HEK293 (cell line): ENCODE measurements at regions not wholly inside any gene's neighbourhood (a gene's known extent, or its start where the extent isn't known, plus 50 kb on each side); places are given as distances from the start of the nearest gene placed in this dataset.

Experiments used
- CTCF ChIA-PET: fragments of 350-600 bp; formaldehyde crosslinking; extraction: SDS; loops from one replicate; lab custom pipeline; 2021; ENCODE audit warnings: antibody characterized with exemption; lab: Yijun Ruan, JAX
- POLR2A ChIA-PET: fragments of 300-600 bp; formaldehyde crosslinking; extraction: SDS; loops from one replicate; lab custom pipeline; 2020; ENCODE audit warnings: antibody characterized with exemption, inconsistent platforms; lab: Yijun Ruan, JAX
- H3K27ac ChIP-seq: fragments of 200-500 bp; sonication (Bioruptor generic); 2 replicates; pipeline ENCODE4 v1.5.1; 2014; ENCODE audit warnings: low read depth, low read length, control low read depth, inconsistent platforms; ENCODE audit errors: extremely low read depth
- H3K36me3 ChIP-seq, 2 experiments: fragments of 200-500 bp in 1 of 2; sonication (Bioruptor generic) in 1 of 2; 1 replicate in 1 of 2; 2 replicates in 1 of 2; pipeline ENCODE4 v1.5.1; 2014 to 2017; ENCODE audit warnings: inconsistent platforms in 2 of 2, low read length in 2 of 2; ENCODE audit not compliant: control insufficient read depth in 2 of 2, insufficient read depth in 1 of 2
- H3K4me1 ChIP-seq: fragments of 200-500 bp; sonication (Bioruptor generic); 2 replicates; pipeline ENCODE4 v1.5.1; 2014; ENCODE audit warnings: mild to moderate bottlenecking, low read length, inconsistent platforms; ENCODE audit not compliant: control insufficient read depth, insufficient read depth
- H3K4me3 ChIP-seq: 2 replicates; pipeline ENCODE4 v1.5.1; 2011; ENCODE audit warnings: low read depth, mild to moderate bottlenecking, control low read depth, low read length, moderate library complexity
- H3K9me3 ChIP-seq: fragments of 200-500 bp; sonication (Bioruptor generic); 2 replicates; pipeline ENCODE4 v1.5.1; 2014; ENCODE audit warnings: low read depth, low read length, inconsistent platforms; ENCODE audit not compliant: control insufficient read depth, insufficient read depth
- CTCF ChIP-seq: fragments of 450-650 bp; formaldehyde crosslinking; IDR thresholded peaks from 2 replicates; pipeline ENCODE4 v1.5.1; 2016; ENCODE audit warnings: missing biosample characterization, missing genetic modification characterization
- EGR2 ChIP-seq: fragments of 450-650 bp; formaldehyde crosslinking; IDR thresholded peaks from 2 replicates; pipeline ENCODE4 v1.5.1; 2016; ENCODE audit warnings: low read depth, missing biosample characterization, missing genetic modification characterization
- ELK4 ChIP-seq: IDR thresholded peaks from 2 replicates; pipeline ENCODE4 v1.6.1; 2011; ENCODE audit warnings: mild to moderate bottlenecking, low read depth, low read length, borderline replicate concordance
- KLF16 ChIP-seq: fragments of 450-650 bp; formaldehyde crosslinking; IDR thresholded peaks from 2 replicates; pipeline ENCODE4 v1.5.1; 2017; ENCODE audit warnings: missing biosample characterization, missing genetic modification characterization
- RBAK ChIP-seq: fragments of 450-650 bp; formaldehyde crosslinking; IDR thresholded peaks from 2 replicates; pipeline ENCODE4 v1.5.1; 2016; ENCODE audit warnings: missing biosample characterization, missing genetic modification characterization
- TRIM28 ChIP-seq: IDR thresholded peaks from 2 replicates; pipeline ENCODE4 v1.6.1; 2011; ENCODE audit warnings: low read length, control low read depth, borderline replicate concordance
- ZBTB11 ChIP-seq: fragments of 450-650 bp; formaldehyde crosslinking; conservative IDR thresholded peaks from 2 replicates; pipeline ENCODE4 v1.5.1; 2016; ENCODE audit warnings: low read depth, missing biosample characterization, missing genetic modification characterization
- ZEB2 ChIP-seq: fragments of 450-650 bp; formaldehyde crosslinking; IDR thresholded peaks from 2 replicates; pipeline ENCODE4 v1.5.1; 2016; ENCODE audit warnings: missing biosample characterization, missing genetic modification characterization
- ZNF138 ChIP-seq: fragments of 450-650 bp; formaldehyde crosslinking; IDR thresholded peaks from 2 replicates; pipeline ENCODE4 v1.5.1; 2016; ENCODE audit warnings: missing biosample characterization, missing genetic modification characterization, borderline replicate concordance
- ZNF211 ChIP-seq: fragments of 450-650 bp; formaldehyde crosslinking; IDR thresholded peaks from 2 replicates; pipeline ENCODE4 v1.5.1; 2016; ENCODE audit warnings: low read depth, missing biosample characterization, missing genetic modification characterization
- ZNF362 ChIP-seq: fragments of 450-650 bp; formaldehyde crosslinking; IDR thresholded peaks from 2 replicates; pipeline ENCODE4 v1.5.1; 2016; ENCODE audit warnings: missing biosample characterization, missing genetic modification characterization
- ZNF37A ChIP-seq: fragments of 450-650 bp; IDR thresholded peaks from 2 replicates; pipeline ENCODE4 v1.5.1; 2018; ENCODE audit warnings: missing biosample characterization, missing genetic modification characterization
- ZNF394 ChIP-seq: fragments of 450-650 bp; formaldehyde crosslinking; IDR thresholded peaks from 2 replicates; pipeline ENCODE4 v1.5.1; 2016; ENCODE audit warnings: missing biosample characterization, missing genetic modification characterization, mild to moderate bottlenecking, moderate library complexity, borderline replicate concordance
- ZNF416 ChIP-seq: fragments of 450-650 bp; formaldehyde crosslinking; IDR thresholded peaks from 2 replicates; pipeline ENCODE4 v1.5.1; 2016; ENCODE audit warnings: missing biosample characterization, missing genetic modification characterization
- ZNF518A ChIP-seq: fragments of 450-650 bp; formaldehyde crosslinking; conservative IDR thresholded peaks from 2 replicates; pipeline ENCODE4 v1.5.1; 2016; ENCODE audit warnings: low read depth, missing biosample characterization, missing genetic modification characterization
- ZNF549 ChIP-seq: fragments of 450-650 bp; IDR thresholded peaks from 2 replicates; pipeline ENCODE4 v1.5.1; 2018; ENCODE audit warnings: missing biosample characterization, missing genetic modification characterization, mild to moderate bottlenecking, inconsistent platforms, moderate library complexity
- ZNF585B ChIP-seq: fragments of 450-650 bp; formaldehyde crosslinking; IDR thresholded peaks from 2 replicates; pipeline ENCODE4 v1.5.1; 2016; ENCODE audit warnings: missing biosample characterization, missing genetic modification characterization
- ZNF624 ChIP-seq: fragments of 450-650 bp; formaldehyde crosslinking; IDR thresholded peaks from 2 replicates; pipeline ENCODE4 v1.5.1; 2017; ENCODE audit warnings: missing biosample characterization, missing genetic modification characterization
- ZNF658 ChIP-seq: fragments of 450-650 bp; formaldehyde crosslinking; IDR thresholded peaks from 2 replicates; pipeline ENCODE4; 2016; ENCODE audit warnings: missing biosample characterization, missing genetic modification characterization
- ZNF747 ChIP-seq: fragments of 450-650 bp; formaldehyde crosslinking; IDR thresholded peaks from 2 replicates; pipeline ENCODE4 v1.5.1; 2016; ENCODE audit warnings: missing biosample characterization, missing genetic modification characterization
- ZNF777 ChIP-seq: fragments of 450-650 bp; formaldehyde crosslinking; IDR thresholded peaks from 2 replicates; pipeline ENCODE4 v1.5.1; 2017; ENCODE audit warnings: missing biosample characterization, missing genetic modification characterization, borderline replicate concordance
- ZNF830 ChIP-seq: fragments of 450-650 bp; IDR thresholded peaks from 2 replicates; pipeline ENCODE4 v1.5.0; 2018; ENCODE audit warnings: missing biosample characterization, missing genetic modification characterization, low read depth, mild to moderate bottlenecking, moderate library complexity

GRCh38 chr6:164756723-164757122 lies 552.7 kb downstream of the C6orf118 start:
- H3K27ac ChIP-seq, result no peak overlapping the region
- ChIA-PET CTCF (interaction anchor here (0.6 kb wide), 1 partner anchor 9 kb away, joined by 3 read pairs; no protein-coding TSS in a partner anchor), POLR2A (no interaction called here)
- TF ChIP-seq KLF16, result no peak
- no peak for TF ChIP-seq ZNF585B
- TF ChIP-seq ZNF37A (tag by site-specific recombination), result no peak
- no peak for TF ChIP-seq ZNF362 (tag by site-specific recombination)
- no peak for TF ChIP-seq ZNF211 (tag by site-specific recombination)
- TF ChIP-seq ZNF777 (tag by site-specific recombination), result no peak
- TF ChIP-seq ZNF416 (tag by site-specific recombination), result no peak
- TF ChIP-seq TRIM28, result no peak
- TF ChIP-seq ZNF518A, result no peak
- no peak for TF ChIP-seq ZNF658 (tag by site-specific recombination)
- no peak for TF ChIP-seq ZNF747 (tag by site-specific recombination)
- no peak for TF ChIP-seq ZNF549 (tag by site-specific recombination)
- no peak for TF ChIP-seq ZNF138 (tag by site-specific recombination)
- TF ChIP-seq ELK4, result no peak
- TF ChIP-seq ZEB2, result no peak
- no peak for TF ChIP-seq CTCF (tag by site-specific recombination)
- no peak for TF ChIP-seq ZNF624
- TF ChIP-seq EGR2 (tag by site-specific recombination), result no peak
- H3K4me1 ChIP-seq, result no peaks in the 10 kb centered on the region
- H3K36me3 ChIP-seq, result no peaks in the 10 kb centered on the region
- H3K4me3 ChIP-seq, result no peak overlapping the region
- no peaks in the 10 kb centered on the region for H3K9me3 ChIP-seq

GRCh38 chr6:164756142-164756541 lies 553.3 kb downstream of the C6orf118 start:
- Histone ChIP-seq H3K4me3 (no peak overlapping the region), H3K9me3 (no peaks in the 10 kb centered on the region), H3K36me3 (no peaks in the 10 kb centered on the region), H3K4me1 (no peaks in the 10 kb centered on the region), H3K27ac (no peak overlapping the region)
- TF ChIP-seq ZNF830, result no peak
- TF ChIP-seq ZBTB11, result no peak
- TF ChIP-seq ZNF394 (tag by site-specific recombination), result no peak
- no peak for TF ChIP-seq RBAK (tag by site-specific recombination)
- CTCF ChIA-PET, result interaction anchor here (0.6 kb wide), 1 partner anchor 10 kb away, joined by 3 read pairs; no protein-coding TSS in a partner anchor
- POLR2A ChIA-PET, result no interaction called here
